H1 (cell line): ENCODE measurements at regions not wholly inside any gene's neighbourhood (a gene's known extent, or its start where the extent isn't known, plus 50 kb on each side); places are given as distances from the start of the nearest gene placed in this dataset.

Experiments
- CTCF ChIA-PET: fragments of 300-600 bp; sonication (Branson Sonifier 250); formaldehyde crosslinking; loops from one replicate; lab custom pipeline; 2021; ENCODE audit not compliant: partially characterized antibody; lab: Charles Lee
- POLR2A ChIA-PET: fragments of 300-600 bp; sonication (Branson Sonifier 250); formaldehyde crosslinking; loops from one replicate; lab custom pipeline; 2021; ENCODE audit warnings: inconsistent platforms; ENCODE audit not compliant: partially characterized antibody; lab: Charles Lee
- DNase-seq, 2 experiments: peaks; one replicate each; pipeline versions ENCODE4 v3.0.0 to v3.0.0-alpha.2; 2010 to 2022; ENCODE audit warnings: low spot score in 2 of 2, low read depth in 1 of 2, mixed read lengths in 1 of 2
- FAIRE-seq: peaks from 2 replicates; lab custom pipeline; 2011; peaks lifted over from hg19 to GRCh38; lab: Jason Lieb, UNC
- H2AFZ ChIP-seq: 2 replicates; pipeline ENCODE4 v1.8.1; 2012; ENCODE audit warnings: low read length, inconsistent platforms
- H2AK5ac ChIP-seq: 2 replicates; pipeline ENCODE4 v1.6.1; 2013; ENCODE audit warnings: low read depth, low read length
- H2BK120ac ChIP-seq: replicated peaks from 2 replicates; pipeline ENCODE3; 2013; ENCODE audit warnings: low read depth, low read length, inconsistent platforms
- H2BK12ac ChIP-seq: 2 replicates; pipeline ENCODE4 v1.6.1; 2013; ENCODE audit warnings: low read depth, low read length
- H2BK15ac ChIP-seq: 2 replicates; pipeline ENCODE4 v1.6.1; 2013; ENCODE audit warnings: low read length
- H2BK20ac ChIP-seq: 2 replicates; pipeline ENCODE4 v1.6.1; 2013; ENCODE audit warnings: low read length
- H2BK5ac ChIP-seq: 2 replicates; pipeline ENCODE4 v1.6.1; 2013; ENCODE audit warnings: low read depth, low read length
- H3K14ac ChIP-seq: 2 replicates; pipeline ENCODE4 v1.6.1; 2013; ENCODE audit warnings: inconsistent platforms; ENCODE audit not compliant: insufficient read length
- H3K18ac ChIP-seq: 2 replicates; pipeline ENCODE4 v1.6.1; 2013; ENCODE audit warnings: low read length; ENCODE audit errors: extremely low read depth
- H3K23ac ChIP-seq: 2 replicates; pipeline ENCODE4 v1.6.1; 2013; ENCODE audit warnings: inconsistent platforms; ENCODE audit not compliant: insufficient read length
- H3K23me2 ChIP-seq: 2 replicates; pipeline ENCODE4 v1.6.1; 2013; ENCODE audit warnings: low read depth, low read length
- H3K27ac ChIP-seq: 2 replicates; pipeline ENCODE4 v1.6.1; 2011; ENCODE audit warnings: low read depth, low read length, inconsistent platforms
- H3K27me3 ChIP-seq, 4 experiments: replicated peaks in 1 of 4; 1 replicate in 1 of 4; 2 replicates in 3 of 4; pipeline versions ENCODE4 v1.6.1 to v1.8.1; 2011 to 2013; ENCODE audit warnings: low read length in 3 of 4, mild to moderate bottlenecking in 3 of 4, inconsistent platforms in 2 of 4, mixed read lengths in 2 of 4, moderate library complexity in 1 of 4; ENCODE audit not compliant: control insufficient read depth in 3 of 4, insufficient read depth in 3 of 4; ENCODE audit errors: extremely low read depth in 1 of 4
- H3K36me3 ChIP-seq, 4 experiments: 2 replicates each; pipeline versions ENCODE4 v1.6.1 to v1.8.1; 2011 to 2013; ENCODE audit warnings: mild to moderate bottlenecking in 4 of 4, low read length in 3 of 4, moderate library complexity in 2 of 4, control low read depth in 1 of 4, inconsistent platforms in 1 of 4; ENCODE audit not compliant: insufficient read depth in 4 of 4, control insufficient read depth in 2 of 4
- H3K4ac ChIP-seq: replicated peaks from 2 replicates; pipeline ENCODE3; 2013; ENCODE audit warnings: low read length, low read depth, mixed read lengths, inconsistent platforms; ENCODE audit not compliant: insufficient read length
- H3K4me1 ChIP-seq, 4 experiments: replicated peaks in 1 of 4; 1 replicate in 1 of 4; 2 replicates in 3 of 4; pipeline versions ENCODE4 v1.6.1 to v1.8.1; 2011 to 2013; ENCODE audit warnings: low read length in 3 of 4, inconsistent platforms in 2 of 4, mixed read lengths in 1 of 4; ENCODE audit not compliant: insufficient read depth in 4 of 4, control insufficient read depth in 3 of 4
- H3K4me2 ChIP-seq, 2 experiments: 2 replicates each; pipeline versions ENCODE4 v1.6.1 to v1.8.1; 2011 to 2013; ENCODE audit warnings: low read depth in 2 of 2, low read length in 2 of 2, control low read depth in 1 of 2, inconsistent platforms in 1 of 2, mild to moderate bottlenecking in 1 of 2; ENCODE audit not compliant: insufficient read depth in 1 of 2
- H3K4me3 ChIP-seq, 4 experiments: fragments of 200-600, 300-600 bp in 1 of 4; sonication (generic), shearing (Covaris generic), sonication (Bioruptor Twin) in 1 of 4; 2 replicates each; pipeline versions ENCODE4 v1.5.1 to v1.8.1; 2011 to 2016; ENCODE audit warnings: low read length in 4 of 4, low read depth in 3 of 4, control low read depth in 2 of 4, inconsistent platforms in 2 of 4, mild to moderate bottlenecking in 2 of 4, mixed read lengths in 1 of 4, moderate library complexity in 1 of 4; ENCODE audit not compliant: insufficient read depth in 2 of 4; ENCODE audit errors: extremely low read depth in 1 of 4
- H3K56ac ChIP-seq: replicated peaks from 2 replicates; pipeline ENCODE3; 2013; ENCODE audit warnings: low read depth, mild to moderate bottlenecking, mixed read lengths, low read length, inconsistent platforms; ENCODE audit not compliant: insufficient read length
- H3K79me1 ChIP-seq: 2 replicates; pipeline ENCODE4 v1.6.1; 2013; ENCODE audit warnings: low read depth, low read length, control low read depth
- H3K79me2 ChIP-seq, 2 experiments: 2 replicates each; pipeline versions ENCODE4 v1.6.1 to v1.8.1; 2012 to 2013; ENCODE audit warnings: low read length in 2 of 2, mild to moderate bottlenecking in 2 of 2, inconsistent platforms in 1 of 2; ENCODE audit not compliant: insufficient read depth in 2 of 2, control insufficient read depth in 1 of 2
- H3K9ac ChIP-seq, 4 experiments: replicated peaks in 1 of 4; 1 replicate in 1 of 4; 2 replicates in 3 of 4; pipeline versions ENCODE4 v1.6.1 to v1.8.1; 2011 to 2013; ENCODE audit warnings: low read depth in 3 of 4, low read length in 3 of 4, control low read depth in 2 of 4, mild to moderate bottlenecking in 2 of 4, moderate library complexity in 2 of 4, inconsistent platforms in 1 of 4; ENCODE audit errors: extremely low read depth in 1 of 4
- H3K9me3 ChIP-seq, 2 experiments: 2 replicates each; pipeline versions ENCODE4 v1.6.1 to v1.8.1; 2012 to 2013; ENCODE audit warnings: mild to moderate bottlenecking in 2 of 2, moderate library complexity in 2 of 2, control low read depth in 1 of 2, inconsistent platforms in 1 of 2, low read depth in 1 of 2, low read length in 1 of 2, mixed read lengths in 1 of 2; ENCODE audit not compliant: insufficient read depth in 2 of 2
- H4K20me1 ChIP-seq, 2 experiments: replicated peaks in 1 of 2; 2 replicates each; pipeline versions ENCODE3 to v1.8.1; 2011 to 2013; ENCODE audit warnings: inconsistent platforms in 2 of 2, low read length in 2 of 2, mild to moderate bottlenecking in 1 of 2; ENCODE audit not compliant: insufficient read depth in 2 of 2, control insufficient read depth in 1 of 2
- H4K5ac ChIP-seq: 2 replicates; pipeline ENCODE4 v1.6.1; 2013; ENCODE audit warnings: low read length, low read depth, mixed read lengths, inconsistent platforms; ENCODE audit not compliant: insufficient read length
- H4K8ac ChIP-seq: 2 replicates; pipeline ENCODE4 v1.8.0; 2013; ENCODE audit warnings: mild to moderate bottlenecking, moderate library complexity, low read length, inconsistent platforms; ENCODE audit not compliant: insufficient read depth; ENCODE audit errors: extremely low read depth
- H4K91ac ChIP-seq: replicated peaks from 2 replicates; pipeline ENCODE3; 2013; ENCODE audit warnings: low read length, mixed read lengths, inconsistent platforms; ENCODE audit not compliant: insufficient read length
- CEBPB ChIP-seq: IDR thresholded peaks from 2 replicates; pipeline ENCODE4 v1.6.1; 2012; ENCODE audit warnings: low read depth, low read length
- FOSL1 ChIP-seq: IDR thresholded peaks from 2 replicates; pipeline ENCODE4 v1.6.1; 2011; ENCODE audit warnings: mild to moderate bottlenecking, low read depth, low read length, moderate library complexity; ENCODE audit not compliant: insufficient read depth
- GABPA ChIP-seq: IDR thresholded peaks from 2 replicates; pipeline ENCODE4 v1.6.1; 2011; ENCODE audit warnings: mild to moderate bottlenecking, low read length, moderate library complexity, borderline replicate concordance; ENCODE audit not compliant: insufficient read depth
- JUN ChIP-seq: IDR thresholded peaks from 2 replicates; pipeline ENCODE4 v1.6.1; 2011; ENCODE audit warnings: low read depth, mild to moderate bottlenecking, improper control_type of control experiment, low read length
- MAFK ChIP-seq: IDR thresholded peaks from 2 replicates; pipeline ENCODE4 v1.6.1; 2012; ENCODE audit warnings: low read depth, mild to moderate bottlenecking, improper control_type of control experiment, low read length
- POLR2AphosphoS5 ChIP-seq: IDR thresholded peaks from 2 replicates; pipeline ENCODE4 v1.6.1; 2011; ENCODE audit warnings: low read depth, low read length
- RFX5 ChIP-seq: IDR thresholded peaks from 2 replicates; pipeline ENCODE4 v1.6.1; 2011; ENCODE audit warnings: low read depth, low read length, improper control_type of control experiment, borderline replicate concordance
- SIN3A ChIP-seq, 2 experiments: IDR thresholded peaks in 1 of 2; conservative IDR thresholded peaks in 1 of 2; 2 replicates each; pipeline ENCODE4 v1.6.1; 2011 to 2012; ENCODE audit warnings: low read length in 2 of 2, improper control_type of control experiment in 1 of 2, low read depth in 1 of 2, mild to moderate bottlenecking in 1 of 2
- SRF ChIP-seq: IDR thresholded peaks from 2 replicates; pipeline ENCODE4 v1.6.1; 2011; ENCODE audit warnings: mild to moderate bottlenecking, low read depth, low read length, moderate library complexity
- SUZ12 ChIP-seq: fragments of 200-600 bp; sonication (generic); IDR thresholded peaks from 2 replicates; pipeline ENCODE4 v1.6.1; 2012; ENCODE audit warnings: mild to moderate bottlenecking, inconsistent platforms, low read length, moderate library complexity, mixed read lengths
- TAF7 ChIP-seq: optimal IDR thresholded peaks from 2 replicates; pipeline ENCODE3; 2011; ENCODE audit warnings: low read depth, mild to moderate bottlenecking, inconsistent platforms, low read length, moderate library complexity, borderline replicate concordance
- USF2 ChIP-seq: IDR thresholded peaks from 2 replicates; pipeline ENCODE4 v1.6.1; 2011; ENCODE audit warnings: low read length, improper control_type of control experiment
- WGBS, 2 experiments: shearing (Covaris generic) in 1 of 2; methylation state at CpG; one replicate each; pipeline versions ENCODE4 v1.1.6 to v1.1.7; 2013 to 2015; ENCODE audit warnings: low lambda C conversion rate in 2 of 2, mixed read lengths in 2 of 2, inconsistent platforms in 1 of 2, low coverage in 1 of 2, missing lambda C conversion rate in 1 of 2; ENCODE audit not compliant: insufficient replicate concordance in 2 of 2, insufficient coverage in 1 of 2, insufficient read length in 1 of 2; ENCODE audit errors: extremely low coverage in 1 of 2, missing lambda C conversion rate in 1 of 2; 5-methylcytosine and 5-hydroxymethylcytosine counted together

GRCh38 chr10:129272176-129272575 is 194.9 kb upstream of the MGMT start:
- TF ChIP-seq SRF (no peak), POLR2AphosphoS5 (no peak), CEBPB (no peak), SIN3A (conservative IDR thresholded peaks at IDR 0.05 in 1 of 2, IDR thresholded peaks at IDR 0.05 in 1 of 2; ENCODE audit: low read depth in 1 of 2, low read length in 2 of 2) (no peak), SUZ12 (no peak), FOSL1 (no peak), TAF7 (no peak), USF2 (no peak), MAFK (no peak), JUN (no peak), RFX5 (no peak), GABPA (no peak)
- TF ChIP-seq, all 59 proteins: peak for 0
- POLR2A ChIA-PET = no interaction called here
- H3K9me3 ChIP-seq = no peaks in the 10 kb centered on the region
- no peaks in the 10 kb centered on the region for H3K36me3 ChIP-seq
- no peak overlapping the region for H3K4ac ChIP-seq
- no peaks in the 10 kb centered on the region; a peak in 2 of 7 replicates for H3K4me1 ChIP-seq
- no peak overlapping the region for H2BK5ac ChIP-seq
- no peak overlapping the region for H3K4me2 ChIP-seq
- H2BK120ac ChIP-seq = no peak overlapping the region
- no peak overlapping the region for H3K27ac ChIP-seq
- no peak overlapping the region for H3K18ac ChIP-seq
- H2AFZ ChIP-seq = no peak overlapping the region
- 95% methylated on average over 8 of the region's 8 CpGs; no CpG with 5 or more reads in 1 of the 2 experiments for WGBS, 2 experiments
- no peak overlapping the region for H2BK12ac ChIP-seq
- H2AK5ac ChIP-seq = no peak overlapping the region
- no peak overlapping the region for H2BK15ac ChIP-seq
- no peaks in the 10 kb centered on the region for H4K20me1 ChIP-seq
- CTCF ChIA-PET = interaction anchor here (1.0 to 1.3 kb wide), 2 partner anchors 230 to 386 kb away, joined by 3 to 5 read pairs; no protein-coding TSS in a partner anchor
- DNase-seq = no peak
- no peak overlapping the region for H4K91ac ChIP-seq
- H3K14ac ChIP-seq = no peak overlapping the region
- H3K79me1 ChIP-seq = no peaks in the 10 kb centered on the region
- FAIRE-seq = no peak
- H3K79me2 ChIP-seq = no peaks in the 10 kb centered on the region
- no peak overlapping the region for H3K4me3 ChIP-seq
- H2BK20ac ChIP-seq = no peak overlapping the region
- no peaks in the 10 kb centered on the region for H3K27me3 ChIP-seq
- no peak overlapping the region for H3K56ac ChIP-seq
- no peak overlapping the region for H4K8ac ChIP-seq
- no peak overlapping the region for H4K5ac ChIP-seq
- no peak overlapping the region for H3K9ac ChIP-seq
- H3K23me2 ChIP-seq = no peaks in the 10 kb centered on the region
- no peak overlapping the region for H3K23ac ChIP-seq
